ENCODE measurements at regions not wholly inside any gene's neighbourhood (a gene's known extent, or its start where the extent isn't known, plus 50 kb on each side); places are given as distances from the start of the nearest gene placed in this dataset.
A peak's percentile ranks its signal among the peaks of the same experiment; 100 is the strongest.

DNA sequence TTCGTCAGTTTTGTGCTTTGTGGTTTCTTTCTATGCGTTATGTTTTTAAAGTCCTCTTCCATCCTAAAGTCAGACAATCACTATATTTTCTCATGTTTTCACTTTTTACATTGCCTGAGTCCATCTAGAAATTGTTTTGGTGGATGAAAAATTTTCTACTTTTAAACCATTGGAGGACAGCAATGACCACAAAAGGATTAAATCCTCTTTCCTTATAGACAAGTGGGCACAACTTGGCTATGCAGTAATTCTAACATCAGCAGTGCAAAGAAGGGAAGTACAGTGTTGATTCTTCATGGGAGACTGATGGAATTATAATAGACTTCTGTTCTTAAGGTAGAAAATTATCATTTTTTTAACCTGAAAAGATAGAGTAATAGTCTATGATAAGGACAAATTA is 75.5 kb downstream of the PALM2AKAP2 start:
- DNase-seq (ENCODE audit: low read depth), result no peak
- no peak overlapping the region for H3K4me3 ChIP-seq (ENCODE audit: control insufficient read depth, low read depth, low read length)
- TF ChIP-seq, protein P1, sequence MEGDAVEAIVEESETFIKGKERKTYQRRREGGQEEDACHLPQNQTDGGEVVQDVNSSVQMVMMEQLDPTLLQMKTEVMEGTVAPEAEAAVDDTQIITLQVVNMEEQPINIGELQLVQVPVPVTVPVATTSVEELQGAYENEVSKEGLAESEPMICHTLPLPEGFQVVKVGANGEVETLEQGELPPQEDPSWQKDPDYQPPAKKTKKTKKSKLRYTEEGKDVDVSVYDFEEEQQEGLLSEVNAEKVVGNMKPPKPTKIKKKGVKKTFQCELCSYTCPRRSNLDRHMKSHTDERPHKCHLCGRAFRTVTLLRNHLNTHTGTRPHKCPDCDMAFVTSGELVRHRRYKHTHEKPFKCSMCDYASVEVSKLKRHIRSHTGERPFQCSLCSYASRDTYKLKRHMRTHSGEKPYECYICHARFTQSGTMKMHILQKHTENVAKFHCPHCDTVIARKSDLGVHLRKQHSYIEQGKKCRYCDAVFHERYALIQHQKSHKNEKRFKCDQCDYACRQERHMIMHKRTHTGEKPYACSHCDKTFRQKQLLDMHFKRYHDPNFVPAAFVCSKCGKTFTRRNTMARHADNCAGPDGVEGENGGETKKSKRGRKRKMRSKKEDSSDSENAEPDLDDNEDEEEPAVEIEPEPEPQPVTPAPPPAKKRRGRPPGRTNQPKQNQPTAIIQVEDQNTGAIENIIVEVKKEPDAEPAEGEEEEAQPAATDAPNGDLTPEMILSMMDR (conservative IDR thresholded peaks at IDR 0.05; ENCODE audit: control insufficient read depth, insufficient read depth, low read depth, low read length), result no peak

DNA sequence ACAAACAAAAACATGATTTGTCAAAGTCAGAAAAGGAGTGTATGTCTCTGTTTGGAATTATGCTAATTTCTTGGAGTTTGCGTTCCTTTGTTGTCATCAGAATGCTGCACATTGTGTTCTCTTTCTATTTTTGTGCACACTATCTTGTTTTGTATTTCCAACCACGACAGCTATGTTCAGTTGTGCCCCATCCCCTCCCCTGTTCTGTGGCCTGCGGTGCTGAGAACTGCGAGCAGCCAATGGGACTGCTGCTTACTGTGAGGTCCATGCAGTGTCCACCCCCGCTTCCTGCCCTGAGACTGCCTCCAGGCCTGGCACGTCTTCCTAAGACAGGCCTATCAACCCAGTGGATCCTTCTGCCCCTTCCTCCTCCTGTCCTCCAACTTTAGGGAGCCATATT is 76.8 kb downstream of the PALM2AKAP2 start:
- TF ChIP-seq, protein P1 (conservative IDR thresholded peaks at IDR 0.05; ENCODE audit: control insufficient read depth, insufficient read depth, low read depth, low read length), result no peak
- DNase-seq (ENCODE audit: low read depth), result no peak
- no peak overlapping the region for H3K4me3 ChIP-seq (ENCODE audit: control insufficient read depth, low read depth, low read length)

DNA sequence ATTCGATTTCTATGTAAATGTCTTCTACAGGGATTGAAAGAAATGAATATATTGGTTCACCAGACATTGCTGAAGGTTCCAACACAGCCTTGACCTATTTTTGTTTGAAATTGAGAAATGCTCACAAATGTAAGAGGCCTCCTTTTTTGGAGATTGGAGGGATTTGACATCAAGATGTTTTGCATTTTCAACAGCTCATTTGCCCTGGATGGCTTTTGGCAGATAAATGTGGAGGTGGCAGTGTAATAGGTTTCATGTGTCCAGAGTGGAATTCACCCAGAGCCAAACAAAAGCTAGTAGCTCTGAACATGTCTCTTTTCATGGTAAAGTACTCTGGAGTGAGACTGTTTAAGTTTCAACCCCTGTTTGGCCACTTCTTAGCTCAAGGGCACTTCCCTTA is 77.3 kb downstream of the PALM2AKAP2 start:
- TF ChIP-seq, protein P1 (conservative IDR thresholded peaks at IDR 0.05; ENCODE audit: control insufficient read depth, insufficient read depth, low read depth, low read length), result no peak
- no peak overlapping the region for H3K4me3 ChIP-seq (ENCODE audit: control insufficient read depth, low read depth, low read length)
- no peak for DNase-seq (ENCODE audit: low read depth)

DNA sequence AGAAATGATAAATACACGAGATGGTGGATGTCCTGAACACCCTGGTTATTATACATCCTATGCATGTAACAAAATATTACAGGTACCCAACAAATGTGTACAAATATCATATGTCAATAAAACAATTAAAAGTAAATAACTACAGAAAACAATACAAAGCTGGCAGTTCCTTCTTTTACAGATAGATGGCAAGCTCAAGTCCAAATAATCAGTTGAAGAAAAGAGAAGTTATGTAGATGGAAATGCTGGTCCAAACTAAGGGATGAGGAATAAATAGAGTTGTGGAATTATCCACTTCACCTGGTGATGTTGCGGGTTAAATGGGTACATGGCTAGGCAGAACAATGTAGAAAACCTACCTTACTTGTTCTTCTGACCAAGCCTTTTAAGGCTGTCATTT is 79.4 kb downstream of the PALM2AKAP2 start:
- DNase-seq (ENCODE audit: low read depth), result no peak

DNA sequence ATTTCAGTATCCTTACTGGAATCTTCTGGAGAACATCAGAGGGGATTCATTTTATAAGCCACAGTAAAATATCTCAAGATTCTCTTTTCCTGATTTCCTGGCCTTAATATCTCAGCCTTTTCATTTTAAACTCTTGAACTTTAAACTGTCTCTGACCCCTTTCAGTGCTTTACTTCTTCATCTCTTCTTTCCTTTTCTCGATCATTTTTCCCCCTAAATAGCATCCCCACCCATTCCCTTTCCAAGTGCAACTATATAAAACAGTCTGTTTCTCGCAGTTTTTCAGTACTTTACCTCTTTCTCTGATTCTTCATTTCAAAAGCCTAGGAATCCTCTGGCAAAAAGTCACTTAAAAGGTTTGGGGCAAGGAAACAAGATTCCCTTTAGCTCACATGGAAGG is 80.5 kb downstream of the PALM2AKAP2 start:
- TF ChIP-seq, protein P1 (conservative IDR thresholded peaks at IDR 0.05; ENCODE audit: control insufficient read depth, insufficient read depth, low read depth, low read length), result no peak
- no peak overlapping the region for H3K4me3 ChIP-seq (ENCODE audit: control insufficient read depth, low read depth, low read length)
- DNase-seq (ENCODE audit: low read depth), result no peak

More for the DNA sequence above, 79.4 kb downstream of the PALM2AKAP2 start:
- TF ChIP-seq, protein P1 (conservative IDR thresholded peaks at IDR 0.05; ENCODE audit: control insufficient read depth, insufficient read depth, low read depth, low read length), result peak; percentile 51
- no peak overlapping the region for H3K4me3 ChIP-seq (ENCODE audit: control insufficient read depth, low read depth, low read length)

GRCh38 chr9:109861499-109861898 is 81.5 kb downstream of the PALM2AKAP2 start:
- DNase-seq (ENCODE audit: low read depth), result peak; percentile 90
- H3K4me3 ChIP-seq (ENCODE audit: control insufficient read depth, low read depth, low read length), result no peak overlapping the region
- TF ChIP-seq, protein P1 (conservative IDR thresholded peaks at IDR 0.05; ENCODE audit: control insufficient read depth, insufficient read depth, low read depth, low read length), result no peak

GRCh38 chr9:109861918-109862317 is 81.9 kb downstream of the PALM2AKAP2 start:
- DNase-seq (ENCODE audit: low read depth), result no peak
- TF ChIP-seq, protein P1 (conservative IDR thresholded peaks at IDR 0.05; ENCODE audit: control insufficient read depth, insufficient read depth, low read depth, low read length), result no peak
- no peak overlapping the region for H3K4me3 ChIP-seq (ENCODE audit: control insufficient read depth, low read depth, low read length)
